ENCODE measurements at regions not wholly inside any gene's neighbourhood (a gene's known extent, or its start where the extent isn't known, plus 50 kb on each side); places are given as distances from the start of the nearest gene placed in this dataset.
A peak's percentile ranks its signal among the peaks of the same experiment; 100 is the strongest.

- peaks cover 30% of the 10 kb centered on the region for H3K4me1 ChIP-seq
- WGBS, result 31% methylated on average over 6 of the region's 6 CpGs
- peak in 1 of 2 donors; percentile 38 for DNase-seq (ENCODE audit: low spot score in 2 of 2)
- no peaks in the 10 kb centered on the region for H3K27me3 ChIP-seq
- no peak overlapping the region for H3K4me3 ChIP-seq
- no peaks in the 10 kb centered on the region for H3K9me3 ChIP-seq
- H3K36me3 ChIP-seq, result no peaks in the 10 kb centered on the region
- H3K27ac ChIP-seq, result no peak overlapping the region
- TF ChIP-seq CTCF (IDR thresholded peaks at IDR 0.05), result no peak
- no peak for TF ChIP-seq POLR2AphosphoS5 (IDR thresholded peaks at IDR 0.05)
- no peak for TF ChIP-seq EP300 (IDR thresholded peaks at IDR 0.05)
- no peak for TF ChIP-seq POLR2A (IDR thresholded peaks at IDR 0.05)
Observed at GRCh38 chr11:119791701-119792151, 62.7 kb upstream of the NECTIN1 start.

- Histone ChIP-seq H3K9me3 (no peaks in the 10 kb centered on the region), H3K27me3 (no peaks in the 10 kb centered on the region), H3K4me1 (peaks cover 30% of the 10 kb centered on the region), H3K27ac (no peak overlapping the region), H3K36me3 (no peaks in the 10 kb centered on the region), H3K4me3 (no peak overlapping the region)
- peak in 1 of 2 donors; percentile 30 for DNase-seq (ENCODE audit: low spot score in 2 of 2)
- TF ChIP-seq CTCF (IDR thresholded peaks at IDR 0.05), result no peak
- no peak for TF ChIP-seq POLR2A (IDR thresholded peaks at IDR 0.05)
- TF ChIP-seq POLR2AphosphoS5 (IDR thresholded peaks at IDR 0.05), result no peak
- no peak for TF ChIP-seq EP300 (IDR thresholded peaks at IDR 0.05)
- 68% methylated on average over 6 of the region's 6 CpGs for WGBS
Observed at GRCh38 chr11:119791047-119791446, 62.0 kb upstream of the NECTIN1 start.

GRCh38 chr11:119790476-119790875 lies 61.5 kb upstream of the NECTIN1 start:
- Histone ChIP-seq H3K9me3 (no peaks in the 10 kb centered on the region), H3K27ac (no peak overlapping the region), H3K27me3 (no peaks in the 10 kb centered on the region), H3K4me1 (peaks cover 28% of the 10 kb centered on the region), H3K36me3 (no peaks in the 10 kb centered on the region), H3K4me3 (no peak overlapping the region)
- no peak for DNase-seq (ENCODE audit: low spot score in 2 of 2)
- TF ChIP-seq POLR2A (IDR thresholded peaks at IDR 0.05) (no peak), EP300 (IDR thresholded peaks at IDR 0.05) (no peak), CTCF (IDR thresholded peaks at IDR 0.05) (no peak), POLR2AphosphoS5 (IDR thresholded peaks at IDR 0.05) (no peak)
- WGBS, result 85% methylated on average over 9 of the region's 9 CpGs

GRCh38 chr11:119789766-119790407 lies 60.9 kb upstream of the NECTIN1 start:
- H3K4me3 ChIP-seq, result no peak overlapping the region
- H3K4me1 ChIP-seq, result peaks cover 22% of the 10 kb centered on the region
- H3K27ac ChIP-seq, result no peak overlapping the region
- no peaks in the 10 kb centered on the region for H3K27me3 ChIP-seq
- no peak for DNase-seq (ENCODE audit: low spot score in 2 of 2)
- 77% methylated on average over 5 of the region's 11 CpGs for WGBS
- no peaks in the 10 kb centered on the region for H3K36me3 ChIP-seq
- no peak for TF ChIP-seq POLR2AphosphoS5 (IDR thresholded peaks at IDR 0.05)
- TF ChIP-seq POLR2A (IDR thresholded peaks at IDR 0.05), result no peak
- TF ChIP-seq CTCF (IDR thresholded peaks at IDR 0.05), result no peak
- no peak for TF ChIP-seq EP300 (IDR thresholded peaks at IDR 0.05)
- H3K9me3 ChIP-seq, result no peaks in the 10 kb centered on the region

GRCh38 chr11:119788911-119789560 lies 60.0 kb upstream of the NECTIN1 start:
- H3K27ac ChIP-seq, result no peak overlapping the region
- TF ChIP-seq POLR2A (IDR thresholded peaks at IDR 0.05) (no peak), CTCF (IDR thresholded peaks at IDR 0.05) (no peak)
- no peak for DNase-seq (ENCODE audit: low spot score in 2 of 2)

More at GRCh38 chr11:119788911-119789560, 60.0 kb upstream of the NECTIN1 start:
- H3K36me3 ChIP-seq, result no peaks in the 10 kb centered on the region
- 68% methylated on average over 15 of the region's 22 CpGs for WGBS
- H3K4me1 ChIP-seq, result peaks cover 19% of the 10 kb centered on the region
- H3K9me3 ChIP-seq, result no peaks in the 10 kb centered on the region
- no peaks in the 10 kb centered on the region for H3K27me3 ChIP-seq
- H3K4me3 ChIP-seq, result no peak overlapping the region
